Peyer's patch (tissue), 4 donors: ENCODE measurements at regions not wholly inside any gene's neighbourhood (a gene's known extent, or its start where the extent isn't known, plus 50 kb on each side); places are given as distances from the start of the nearest gene placed in this dataset.

ENCODE experiments used
- DNase-seq, 3 donors: peaks; one replicate each; pipeline ENCODE4 v3.0.0-alpha.2; 2017 to 2019
- H3K27ac ChIP-seq, 4 donors: fragments of 200-600 bp; sonication (generic); one replicate each; pipeline ENCODE4 v1.5.1; 2016 to 2019
- H3K27me3 ChIP-seq, 2 donors: fragments of 200-600 bp; sonication (generic); one replicate each; pipeline ENCODE4 v1.5.1; 2019
- H3K36me3 ChIP-seq, 3 donors: fragments of 200-600 bp; sonication (generic); one replicate each; pipeline ENCODE4 v1.5.1; 2016 to 2019
- H3K4me1 ChIP-seq, 4 donors: fragments of 200-600 bp; sonication (generic); one replicate each; pipeline ENCODE4 v1.5.1; 2016 to 2019
- H3K4me3 ChIP-seq, 4 donors: fragments of 200-600 bp; sonication (generic); 1 replicate in 3 of 4; 2 replicates in 1 of 4; pipeline ENCODE4 v1.5.1; 2016 to 2019; ENCODE audit warnings: mild to moderate bottlenecking in 1 of 4
- H3K9me3 ChIP-seq, 4 donors: fragments of 200-600 bp; sonication (generic); one replicate each; pipeline ENCODE4 v1.5.1; 2016 to 2019; ENCODE audit warnings: mild to moderate bottlenecking in 1 of 4
- CTCF ChIP-seq, 6 experiments: fragments of 450-650 bp in 4 of 6; fragments of 200-600 bp in 2 of 6; sonication (generic) in 1 of 6; IDR thresholded peaks; one replicate each; pipeline ENCODE4 v1.5.1; 2017 to 2019; ENCODE audit warnings: antibody characterized with exemption in 6 of 6, mild to moderate bottlenecking in 3 of 6, moderate library complexity in 1 of 6
- POLR2A ChIP-seq, 2 donors: fragments of 450-650 bp; IDR thresholded peaks; one replicate each; pipeline ENCODE4 v1.5.1; 2017; ENCODE audit warnings: antibody characterized with exemption in 2 of 2, mild to moderate bottlenecking in 2 of 2, moderate library complexity in 2 of 2

DNA sequence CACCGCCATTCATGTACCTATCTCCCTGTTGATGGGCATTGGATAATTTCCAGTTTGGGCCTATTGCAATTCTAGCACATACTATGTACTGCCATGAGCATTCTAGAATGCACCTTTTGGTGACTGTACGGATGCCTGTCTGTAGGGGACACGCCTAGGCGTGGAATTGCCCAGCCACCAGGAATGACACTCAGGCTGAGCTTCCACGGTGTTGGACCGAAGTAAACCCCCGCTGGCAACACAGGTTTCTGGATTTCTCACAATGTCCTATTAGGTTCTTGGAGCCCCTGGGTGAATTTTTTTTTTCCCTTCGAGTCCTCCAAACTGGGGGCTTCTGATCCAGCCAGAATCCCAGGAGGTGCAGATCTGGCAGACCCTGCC is 146.6 kb downstream of the IRF8 start:
- no peaks in the 10 kb centered on the region for H3K27me3 ChIP-seq
- H3K27ac ChIP-seq, result no peak overlapping the region
- TF ChIP-seq CTCF (IDR thresholded peaks at IDR 0.05), result no peak
- no peak for TF ChIP-seq POLR2A (IDR thresholded peaks at IDR 0.05)
- no peak overlapping the region for H3K4me3 ChIP-seq
- H3K9me3 ChIP-seq, result no peaks in the 10 kb centered on the region
- H3K36me3 ChIP-seq, result no peaks in the 10 kb centered on the region
- H3K4me1 ChIP-seq, result no peaks in the 10 kb centered on the region
- no peak for DNase-seq

DNA sequence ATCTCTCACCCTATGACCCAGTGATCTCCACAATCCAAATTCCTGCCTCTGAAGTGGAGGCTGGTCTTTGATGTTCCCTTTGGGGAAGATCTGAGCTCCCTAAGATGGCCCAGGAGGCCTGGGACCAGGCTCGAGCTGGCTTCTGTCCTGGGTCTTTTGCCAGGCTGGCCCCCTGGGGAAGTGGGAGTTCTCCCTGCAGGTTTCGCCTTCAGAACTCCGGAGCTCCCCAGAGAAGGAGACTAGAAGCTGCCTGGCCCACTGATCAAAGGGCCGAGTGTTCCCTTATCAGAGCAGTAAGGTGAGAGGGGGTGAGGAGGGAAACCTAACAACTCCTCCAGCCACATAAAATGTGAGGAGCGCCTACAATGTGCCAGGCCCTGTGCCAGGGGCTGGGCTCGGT is 147.1 kb downstream of the IRF8 start:
- peak in 2 of 3 donors; percentile 28 to 41 for DNase-seq
- no peaks in the 10 kb centered on the region for H3K36me3 ChIP-seq
- no peaks in the 10 kb centered on the region for H3K27me3 ChIP-seq
- H3K9me3 ChIP-seq, result no peaks in the 10 kb centered on the region
- TF ChIP-seq CTCF (IDR thresholded peaks at IDR 0.05), result no peak
- TF ChIP-seq POLR2A (IDR thresholded peaks at IDR 0.05), result no peak
- H3K4me3 ChIP-seq, result no peak overlapping the region
- H3K27ac ChIP-seq, result no peak overlapping the region
- H3K4me1 ChIP-seq, result no peaks in the 10 kb centered on the region

GRCh38 chr16:86046667-86047270 is 147.8 kb downstream of the IRF8 start:
- H3K27ac ChIP-seq, result no peak overlapping the region
- H3K27me3 ChIP-seq, result no peaks in the 10 kb centered on the region
- no peaks in the 10 kb centered on the region for H3K9me3 ChIP-seq
- H3K36me3 ChIP-seq, result no peaks in the 10 kb centered on the region
- no peaks in the 10 kb centered on the region for H3K4me1 ChIP-seq
- peak in 2 of 3 donors; percentile 6 to 30 for DNase-seq
- no peak overlapping the region for H3K4me3 ChIP-seq
- TF ChIP-seq POLR2A (IDR thresholded peaks at IDR 0.05) (no peak), CTCF (IDR thresholded peaks at IDR 0.05) (no peak)

GRCh38 chr16:86048221-86048620 is 149.3 kb downstream of the IRF8 start:
- peak in 2 of 3 donors; percentile 19 to 30 for DNase-seq
- Histone ChIP-seq H3K4me1 (no peaks in the 10 kb centered on the region), H3K27ac (no peak overlapping the region), H3K27me3 (no peaks in the 10 kb centered on the region), H3K9me3 (no peaks in the 10 kb centered on the region), H3K4me3 (no peak overlapping the region), H3K36me3 (no peaks in the 10 kb centered on the region)
- TF ChIP-seq POLR2A (IDR thresholded peaks at IDR 0.05) (no peak), CTCF (IDR thresholded peaks at IDR 0.05) (no peak)

DNA sequence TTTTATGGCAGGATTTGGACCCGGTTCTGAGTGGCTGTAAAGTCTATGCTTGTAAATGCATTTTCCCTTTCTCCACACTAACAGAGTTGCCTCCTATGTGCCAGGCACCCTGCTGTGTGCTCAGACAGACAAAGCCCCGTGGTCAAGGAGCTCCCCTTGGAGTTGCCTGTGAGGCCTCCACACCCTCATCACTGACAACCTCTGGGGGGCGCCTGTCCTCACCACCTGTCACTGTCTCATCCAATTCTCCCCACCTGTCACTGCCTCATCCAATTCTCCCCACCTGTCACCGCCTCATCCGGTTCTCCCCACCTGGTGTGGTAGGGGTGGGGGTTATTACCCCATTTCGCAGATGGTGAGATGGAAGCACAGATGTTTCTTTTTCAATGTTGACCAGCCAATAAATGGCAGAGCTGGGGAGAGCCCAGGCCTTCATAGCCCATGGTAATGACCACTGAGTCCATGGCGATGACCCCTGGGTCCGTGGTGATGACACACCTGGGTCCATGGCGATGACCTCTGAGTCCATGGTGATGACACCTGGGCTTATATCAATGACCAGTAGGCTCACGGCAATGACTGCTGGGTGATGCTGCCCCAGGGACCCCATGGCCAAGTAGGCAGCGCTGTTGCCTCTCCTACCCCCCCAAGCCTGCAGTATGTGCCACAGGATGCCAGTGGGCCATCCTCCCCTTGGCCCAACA is 150.1 kb downstream of the IRF8 start:
- H3K36me3 ChIP-seq, result no peaks in the 10 kb centered on the region
- no peaks in the 10 kb centered on the region for H3K4me1 ChIP-seq
- no peak for TF ChIP-seq POLR2A (IDR thresholded peaks at IDR 0.05)
- no peak for TF ChIP-seq CTCF (IDR thresholded peaks at IDR 0.05)
- H3K27ac ChIP-seq, result no peak overlapping the region
- H3K4me3 ChIP-seq, result no peak overlapping the region
- DNase-seq, result peak in 2 of 3 donors; percentile 18 to 39
- H3K27me3 ChIP-seq, result no peaks in the 10 kb centered on the region
- H3K9me3 ChIP-seq, result no peaks in the 10 kb centered on the region
